Mesothelial cell of epicardium (in vitro differentiated cells): ENCODE measurements at regions not wholly inside any gene's neighbourhood (a gene's known extent, or its start where the extent isn't known, plus 50 kb on each side); places are given as distances from the start of the nearest gene placed in this dataset.

Experiments
- DNase-seq, 2 experiments: peaks; one replicate each; pipeline ENCODE4 v3.0.0; 2021; ENCODE audit warnings: low spot score in 2 of 2; ENCODE audit not compliant: unreplicated experiment in 2 of 2
- H3K27ac Mint-ChIP-seq: 2 replicates; pipeline ENCODE4 v1.8.0; 2021; ENCODE audit warnings: mixed read lengths
- H3K27me3 Mint-ChIP-seq: 2 replicates; pipeline ENCODE4 v1.8.0; 2021; ENCODE audit warnings: low read depth, mixed read lengths
- H3K36me3 Mint-ChIP-seq: 2 replicates; pipeline ENCODE4 v1.8.0; 2021; ENCODE audit warnings: mixed read lengths
- H3K4me1 Mint-ChIP-seq: 2 replicates; pipeline ENCODE4 v1.8.0; 2021; ENCODE audit warnings: mixed read lengths
- H3K4me3 Mint-ChIP-seq: 2 replicates; pipeline ENCODE4 v1.8.0; 2021; ENCODE audit warnings: mild to moderate bottlenecking, moderate library complexity, mixed read lengths
- H3K9me3 Mint-ChIP-seq: 2 replicates; pipeline ENCODE4 v1.8.0; 2021; ENCODE audit warnings: mixed read lengths
- TF ChIP-seq, protein P1 (sequence below): fragments of 200-600 bp; sonication (generic); IDR thresholded peaks from one replicate; pipeline ENCODE4 v1.5.0; 2021; ENCODE audit warnings: antibody characterized with exemption; ENCODE audit not compliant: unreplicated experiment

DNA sequence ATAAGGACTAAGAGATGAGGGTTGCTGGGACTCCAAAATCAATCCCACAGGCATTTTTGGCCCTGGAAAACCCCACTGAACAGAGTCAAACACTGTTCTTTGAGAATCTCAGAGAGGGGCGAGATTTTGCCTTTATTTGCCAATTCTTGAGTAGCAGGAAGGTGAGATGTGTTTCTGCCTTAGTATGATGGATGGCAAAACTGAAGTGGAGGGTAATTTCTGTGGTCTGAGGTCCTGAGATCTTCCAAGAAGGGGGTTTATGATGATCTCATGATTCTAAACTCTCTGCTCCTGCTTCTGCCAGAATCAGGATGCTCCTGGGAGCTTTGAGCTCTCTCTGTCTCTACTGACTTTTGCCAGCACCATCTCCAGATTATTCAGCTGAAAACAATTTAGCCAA lies 174.8 kb upstream of the CLINT1 start:
- Mint-ChIP-seq H3K4me1 (peaks cover 21% of the 10 kb centered on the region), H3K4me3 (no peak overlapping the region), H3K27me3 (no peaks in the 10 kb centered on the region), H3K36me3 (peaks cover 11% of the 10 kb centered on the region), H3K27ac (no peak overlapping the region), H3K9me3 (peaks cover 20% of the 10 kb centered on the region)
- TF ChIP-seq, protein P1, sequence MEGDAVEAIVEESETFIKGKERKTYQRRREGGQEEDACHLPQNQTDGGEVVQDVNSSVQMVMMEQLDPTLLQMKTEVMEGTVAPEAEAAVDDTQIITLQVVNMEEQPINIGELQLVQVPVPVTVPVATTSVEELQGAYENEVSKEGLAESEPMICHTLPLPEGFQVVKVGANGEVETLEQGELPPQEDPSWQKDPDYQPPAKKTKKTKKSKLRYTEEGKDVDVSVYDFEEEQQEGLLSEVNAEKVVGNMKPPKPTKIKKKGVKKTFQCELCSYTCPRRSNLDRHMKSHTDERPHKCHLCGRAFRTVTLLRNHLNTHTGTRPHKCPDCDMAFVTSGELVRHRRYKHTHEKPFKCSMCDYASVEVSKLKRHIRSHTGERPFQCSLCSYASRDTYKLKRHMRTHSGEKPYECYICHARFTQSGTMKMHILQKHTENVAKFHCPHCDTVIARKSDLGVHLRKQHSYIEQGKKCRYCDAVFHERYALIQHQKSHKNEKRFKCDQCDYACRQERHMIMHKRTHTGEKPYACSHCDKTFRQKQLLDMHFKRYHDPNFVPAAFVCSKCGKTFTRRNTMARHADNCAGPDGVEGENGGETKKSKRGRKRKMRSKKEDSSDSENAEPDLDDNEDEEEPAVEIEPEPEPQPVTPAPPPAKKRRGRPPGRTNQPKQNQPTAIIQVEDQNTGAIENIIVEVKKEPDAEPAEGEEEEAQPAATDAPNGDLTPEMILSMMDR = no peak
- no peak for DNase-seq

DNA sequence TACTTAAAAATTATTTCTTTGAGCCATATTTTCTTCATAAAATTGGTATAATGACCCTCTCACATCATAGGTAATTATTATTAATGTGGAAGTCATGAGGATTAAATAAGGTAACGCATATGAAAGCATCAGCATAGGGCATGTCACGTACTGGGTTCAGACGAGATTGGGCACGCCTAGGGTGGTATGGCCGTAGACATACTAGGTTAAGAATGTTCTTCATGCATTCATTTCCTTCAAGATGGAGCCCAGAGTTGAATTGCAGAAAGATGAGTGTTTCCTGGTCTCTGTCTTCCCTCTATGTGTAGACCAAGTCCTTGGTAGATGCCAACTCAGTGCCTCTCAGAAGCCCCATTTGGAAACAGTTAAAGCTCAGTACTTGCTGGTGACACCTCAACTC lies 174.1 kb upstream of the CLINT1 start:
- Mint-ChIP-seq H3K9me3 (peaks cover 20% of the 10 kb centered on the region), H3K4me1 (peaks cover 27% of the 10 kb centered on the region), H3K27ac (no peak overlapping the region), H3K36me3 (peaks cover 11% of the 10 kb centered on the region), H3K4me3 (no peak overlapping the region), H3K27me3 (no peaks in the 10 kb centered on the region)
- no peak for DNase-seq
- TF ChIP-seq, protein P1 = no peak

DNA sequence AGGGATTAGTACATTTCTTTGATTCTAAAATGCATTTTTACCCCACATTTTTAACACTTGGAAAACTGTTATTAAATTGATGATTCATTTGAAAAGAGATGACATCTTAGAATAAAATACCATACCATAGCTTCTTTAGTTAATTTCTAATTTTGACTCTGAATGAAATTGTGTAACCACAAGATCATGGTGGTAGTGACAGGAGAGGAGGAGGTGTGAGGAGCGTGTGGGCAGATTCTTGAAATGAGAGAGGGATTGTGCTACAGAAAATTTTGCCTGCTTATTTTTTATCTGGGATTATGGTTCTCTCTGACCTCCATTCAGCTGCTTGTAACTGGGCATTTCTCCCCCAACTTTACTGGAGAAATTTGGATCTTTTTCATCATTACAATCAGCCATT lies 173.3 kb upstream of the CLINT1 start:
- H3K9me3 Mint-ChIP-seq = peaks cover 20% of the 10 kb centered on the region
- no peak overlapping the region for H3K4me3 Mint-ChIP-seq
- H3K4me1 Mint-ChIP-seq = peaks cover 35% of the 10 kb centered on the region
- DNase-seq = no peak
- peaks cover 11% of the 10 kb centered on the region for H3K36me3 Mint-ChIP-seq
- TF ChIP-seq, protein P1 = no peak
- no peak overlapping the region for H3K27ac Mint-ChIP-seq
- H3K27me3 Mint-ChIP-seq = no peaks in the 10 kb centered on the region

DNA sequence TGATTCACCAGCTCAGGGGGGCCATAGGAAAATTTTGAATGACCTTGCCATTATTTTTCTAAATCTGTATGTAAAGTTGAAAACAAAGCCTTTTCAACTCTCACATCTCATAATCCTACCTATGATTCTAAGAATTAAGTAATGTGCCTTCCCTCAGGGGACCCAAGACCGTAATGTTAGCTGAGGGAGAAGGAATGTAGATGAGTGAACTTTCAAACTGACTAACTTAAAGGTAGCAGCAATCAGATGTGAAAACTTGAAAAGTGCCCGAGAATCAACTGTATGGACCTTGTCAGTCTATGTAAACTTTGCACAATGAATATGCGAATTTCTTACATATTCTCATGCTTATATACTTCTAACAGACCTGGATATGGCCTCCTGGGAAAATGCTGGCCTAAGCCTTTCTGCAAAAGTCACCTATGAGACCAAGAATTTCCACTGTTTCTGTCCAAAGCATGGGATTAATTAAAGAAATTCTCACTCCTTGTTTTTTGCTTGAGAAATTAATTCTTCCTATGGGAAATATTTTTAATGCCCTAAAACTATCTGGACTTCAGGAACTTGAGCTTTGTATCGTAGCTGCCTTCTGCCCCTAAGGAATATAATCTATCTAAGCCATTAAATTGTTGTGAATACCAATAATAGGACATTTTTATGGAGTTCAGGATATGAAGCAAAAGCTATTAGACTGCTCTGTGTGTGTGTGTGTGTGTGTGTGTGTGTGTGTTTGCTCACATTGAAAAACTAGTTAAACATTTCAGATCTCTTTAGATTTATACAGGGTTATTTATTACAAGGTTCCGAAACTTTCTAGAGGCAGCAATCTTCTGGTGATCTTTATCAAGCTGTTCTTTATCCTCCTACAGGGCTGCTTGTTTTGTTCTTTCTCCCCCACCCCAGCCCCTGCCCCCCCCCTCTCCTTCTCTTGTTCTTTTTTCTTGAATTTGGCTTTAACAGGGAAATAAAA lies 169.1 kb upstream of the CLINT1 start:
- Mint-ChIP-seq H3K4me3 (no peak overlapping the region), H3K36me3 (no peaks in the 10 kb centered on the region), H3K4me1 (peaks cover 63% of the 10 kb centered on the region), H3K27me3 (no peaks in the 10 kb centered on the region), H3K27ac (peak overlapping the region; percentile 13), H3K9me3 (peaks cover 2% of the 10 kb centered on the region)
- no peak for DNase-seq
- TF ChIP-seq, protein P1 = no peak

DNA sequence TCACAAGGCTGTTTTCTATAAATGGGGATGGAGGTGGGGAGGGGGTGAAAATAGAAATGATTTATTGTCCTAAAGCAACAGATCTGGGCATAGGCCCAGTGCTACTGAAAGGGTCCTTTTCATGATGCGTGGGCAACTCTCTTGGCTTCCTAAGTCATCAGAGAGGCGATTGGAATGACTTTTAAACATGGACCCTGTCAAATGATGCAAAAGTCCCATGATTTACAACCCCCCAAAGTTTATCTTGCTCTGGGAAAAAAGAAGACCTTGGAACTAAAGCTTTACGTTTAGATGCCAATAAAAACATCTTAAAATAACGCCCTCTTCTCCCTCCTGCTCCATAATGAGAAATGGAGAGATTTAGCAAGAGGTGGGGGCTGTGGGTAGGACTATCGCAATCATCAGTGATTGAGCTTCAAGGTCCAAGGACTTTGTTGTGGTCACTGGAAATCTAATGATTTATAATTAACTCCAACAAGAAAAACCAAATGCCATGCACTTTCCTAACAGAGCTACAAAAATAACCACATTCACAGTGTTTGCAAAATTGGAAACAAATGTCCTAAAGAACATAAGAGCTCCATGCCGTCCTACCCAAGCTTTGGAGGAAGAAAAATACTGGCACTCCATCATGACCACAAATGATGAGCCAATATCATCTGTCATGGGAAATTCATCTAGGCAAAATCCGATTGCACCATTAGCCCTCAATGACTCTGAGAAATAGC lies 167.5 kb upstream of the CLINT1 start:
- Mint-ChIP-seq H3K4me1 (peaks cover 63% of the 10 kb centered on the region), H3K4me3 (no peak overlapping the region), H3K9me3 (no peaks in the 10 kb centered on the region), H3K36me3 (no peaks in the 10 kb centered on the region), H3K27me3 (no peaks in the 10 kb centered on the region), H3K27ac (peak overlapping the region; percentile 65)
- DNase-seq = no peak
- TF ChIP-seq, protein P1 = no peak
